Endothelial cell of umbilical vein (primary cell): ENCODE measurements at regions not wholly inside any gene's neighbourhood (a gene's known extent, or its start where the extent isn't known, plus 50 kb on each side); places are given as distances from the start of the nearest gene placed in this dataset.

Source experiments
- CTCF ChIP-seq, 2 donors: IDR thresholded peaks; 1 replicate in 1 of 2; 2 replicates in 1 of 2; pipeline ENCODE4 v1.5.1; 2011; ENCODE audit warnings: low read length in 2 of 2, mild to moderate bottlenecking in 2 of 2, moderate library complexity in 2 of 2, control low read depth in 1 of 2, inconsistent platforms in 1 of 2, low read depth in 1 of 2; ENCODE audit not compliant: insufficient read depth in 1 of 2; ENCODE audit errors: extremely low read depth in 1 of 2
- EZH2 ChIP-seq: IDR thresholded peaks from 2 replicates; pipeline ENCODE4 v1.6.1; 2012; ENCODE audit warnings: borderline replicate concordance, low read depth, mild to moderate bottlenecking, moderate library complexity, low read length, inconsistent platforms; ENCODE audit not compliant: severe bottlenecking
- POLR2A ChIP-seq: IDR thresholded peaks from 2 replicates; pipeline ENCODE4 v1.6.1; 2012; ENCODE audit warnings: low read depth, mild to moderate bottlenecking, control low read depth, low read length
- POLR2AphosphoS5 ChIP-seq: IDR thresholded peaks from 2 replicates; pipeline ENCODE4 v1.6.1; 2012; ENCODE audit warnings: low read depth, mild to moderate bottlenecking, control low read depth, low read length, moderate library complexity; ENCODE audit not compliant: insufficient read depth

- TF ChIP-seq POLR2A (no peak), CTCF (IDR thresholded peaks at IDR 0.05; ENCODE audit: extremely low read depth in 1 of 2, insufficient read depth in 1 of 2, low read depth in 1 of 2, low read length in 2 of 2) (no peak), EZH2 (no peak), POLR2AphosphoS5 (no peak)
These were observed 401.7 kb downstream of the TSN start for GRCh38 chr2:122157158-122157557.
